ENCODE measurements at regions not wholly inside any gene's neighbourhood (a gene's known extent, or its start where the extent isn't known, plus 50 kb on each side); places are given as distances from the start of the nearest gene placed in this dataset.

- no peak for TF ChIP-seq EZH2 (IDR thresholded peaks at IDR 0.05; ENCODE audit: borderline replicate concordance, insufficient read depth, low read depth, low read length, poor library complexity, severe bottlenecking)
- TF ChIP-seq CTCF (IDR thresholded peaks at IDR 0.05), result no peak
- ATAC-seq (ENCODE audit: low read depth) (no peak), DNase-seq (no peak)
- POLR2A ChIA-PET, result no interaction called here
- Histone ChIP-seq H2AFZ (ENCODE audit: insufficient read depth, low read depth, low read length, poor library complexity, severe bottlenecking) (no peak overlapping the region), H4K20me1 (ENCODE audit: control insufficient read depth, insufficient read depth, low read length, poor library complexity, severe bottlenecking) (no peaks in the 10 kb centered on the region), H3K27ac (ENCODE audit: low read length in 2 of 2) (no peak overlapping the region), H3K27me3 (replicated peaks in 1 of 4; ENCODE audit: control extremely low read depth in 1 of 4, control insufficient read depth in 3 of 4, insufficient read depth in 4 of 4, low read length in 3 of 4) (no peaks in the 10 kb centered on the region), H3K4me1 (ENCODE audit: control insufficient read depth in 2 of 2, insufficient read depth in 2 of 2, low read length in 2 of 2) (no peaks in the 10 kb centered on the region), H3K79me2 (ENCODE audit: control insufficient read depth, insufficient read depth, low read length) (no peaks in the 10 kb centered on the region), H3K4me3 (ENCODE audit: control extremely low read depth in 1 of 5, extremely low read depth in 1 of 5, insufficient read depth in 1 of 5, low read depth in 2 of 5, low read length in 4 of 5) (no peak overlapping the region), H3K36me3 (replicated peaks in 1 of 2; ENCODE audit: control extremely low read depth in 1 of 2, control insufficient read depth in 1 of 2, extremely low read depth in 1 of 2, insufficient read depth in 2 of 2, low read length in 1 of 2) (no peaks in the 10 kb centered on the region), H3K9me3 (ENCODE audit: control extremely low read depth in 1 of 3, control insufficient read depth in 2 of 3, insufficient read depth in 1 of 3, low read length in 2 of 3) (no peaks in the 10 kb centered on the region), H3K9ac (ENCODE audit: low read length) (no peak overlapping the region), H3K4me2 (replicated peaks; ENCODE audit: low read depth, low read length, poor library complexity, severe bottlenecking) (no peak overlapping the region)
- WGBS (ENCODE audit: insufficient coverage), result 81% methylated on average over 6 of the region's 8 CpGs
- H3K4me1 Mint-ChIP-seq, result no peaks in the 10 kb centered on the region
- no peak overlapping the region for H3K27ac Mint-ChIP-seq
- intact Hi-C loops (cut with micrococcal nuclease), result no loop called here
- peaks cover 5% of the 10 kb centered on the region for H3K27me3 Mint-ChIP-seq
- H3K9me3 Mint-ChIP-seq (ENCODE audit: insufficient read depth), result no peaks in the 10 kb centered on the region
- H3K4me3 Mint-ChIP-seq, result no peak overlapping the region
- CTCF ChIA-PET, result no interaction called here
Measured at GRCh38 chr9:88681434-88681833, 146.5 kb downstream of the NXNL2 start.

- no peaks in the 10 kb centered on the region for H4K20me1 ChIP-seq (ENCODE audit: control insufficient read depth, insufficient read depth, low read length, poor library complexity, severe bottlenecking)
- H3K4me1 ChIP-seq (ENCODE audit: control insufficient read depth in 2 of 2, insufficient read depth in 2 of 2, low read length in 2 of 2), result no peaks in the 10 kb centered on the region
- DNase-seq (no peak), ATAC-seq (ENCODE audit: low read depth) (no peak)
- no peaks in the 10 kb centered on the region for H3K36me3 ChIP-seq (replicated peaks in 1 of 2; ENCODE audit: control extremely low read depth in 1 of 2, control insufficient read depth in 1 of 2, extremely low read depth in 1 of 2, insufficient read depth in 2 of 2, low read length in 1 of 2)
- ChIA-PET POLR2A (no interaction called here), CTCF (no interaction called here)
- 80% methylated on average over 12 of the region's 12 CpGs for WGBS (ENCODE audit: insufficient coverage)
- no peaks in the 10 kb centered on the region for H3K27me3 ChIP-seq (replicated peaks in 1 of 4; ENCODE audit: control extremely low read depth in 1 of 4, control insufficient read depth in 3 of 4, insufficient read depth in 4 of 4, low read length in 3 of 4)
- no peak overlapping the region for H3K4me3 ChIP-seq (ENCODE audit: control extremely low read depth in 1 of 5, extremely low read depth in 1 of 5, insufficient read depth in 1 of 5, low read depth in 2 of 5, low read length in 4 of 5)
- no peak overlapping the region for H3K9ac ChIP-seq (ENCODE audit: low read length)
- intact Hi-C loops (cut with micrococcal nuclease), result no loop called here
- Mint-ChIP-seq H3K4me3 (no peak overlapping the region), H3K4me1 (no peaks in the 10 kb centered on the region), H3K27ac (no peak overlapping the region), H3K9me3 (ENCODE audit: insufficient read depth) (no peaks in the 10 kb centered on the region), H3K27me3 (no peaks in the 10 kb centered on the region)
- H3K4me2 ChIP-seq (replicated peaks; ENCODE audit: low read depth, low read length, poor library complexity, severe bottlenecking), result no peak overlapping the region
- TF ChIP-seq CTCF (IDR thresholded peaks at IDR 0.05), result no peak
- TF ChIP-seq EZH2 (IDR thresholded peaks at IDR 0.05; ENCODE audit: borderline replicate concordance, insufficient read depth, low read depth, low read length, poor library complexity, severe bottlenecking), result no peak
- H2AFZ ChIP-seq (ENCODE audit: insufficient read depth, low read depth, low read length, poor library complexity, severe bottlenecking), result no peak overlapping the region
- no peak overlapping the region for H3K27ac ChIP-seq (ENCODE audit: low read length in 2 of 2)
- no peaks in the 10 kb centered on the region for H3K79me2 ChIP-seq (ENCODE audit: control insufficient read depth, insufficient read depth, low read length)
- no peaks in the 10 kb centered on the region for H3K9me3 ChIP-seq (ENCODE audit: control extremely low read depth in 1 of 3, control insufficient read depth in 2 of 3, insufficient read depth in 1 of 3, low read length in 2 of 3)
Measured at GRCh38 chr9:88682431-88682831, 147.5 kb downstream of the NXNL2 start.

Measured in B cell (primary cell).